Endothelial cell of umbilical vein (primary cell): ENCODE measurements at regions not wholly inside any gene's neighbourhood (a gene's known extent, or its start where the extent isn't known, plus 50 kb on each side); places are given as distances from the start of the nearest gene placed in this dataset.

Experiments
- BruUV-seq: library from RNA; stranded (reverse); fragments of 400-500 nt; replicated peaks from 2 replicates; lab custom pipeline; 2021; lab: Mats Ljungman, UMichigan
- CTCF ChIA-PET: fragments of 300-600, 350-600 bp; sonication (Branson Sonifier 250); formaldehyde crosslinking; loops from one replicate; lab custom pipeline; 2021; ENCODE audit warnings: antibody characterized with exemption, inconsistent platforms; lab: Charles Lee
- POLR2A ChIA-PET: fragments of 300-600, 350-600 bp; sonication (Branson Sonifier 250); formaldehyde crosslinking; loops from one replicate; lab custom pipeline; 2021; ENCODE audit warnings: antibody characterized with exemption, inconsistent platforms; lab: Charles Lee
- DNase-seq: peaks from one replicate; pipeline ENCODE4 v3.0.0-alpha.2; 2011; ENCODE audit warnings: low read depth, low spot score
- FAIRE-seq: peaks from 2 replicates; lab custom pipeline; 2011; peaks lifted over from hg19 to GRCh38; lab: Jason Lieb, UNC
- H2AFZ ChIP-seq: 2 replicates; pipeline ENCODE4 v1.6.0; 2012; ENCODE audit warnings: low read depth, low read length, control low read depth, inconsistent platforms
- H3K27ac ChIP-seq: 2 replicates; pipeline ENCODE4 v1.5.1; 2011; ENCODE audit warnings: low read depth, mild to moderate bottlenecking, control low read depth, low read length, moderate library complexity; ENCODE audit not compliant: insufficient read depth
- H3K27me3 ChIP-seq, 2 experiments: 2 replicates each; pipeline versions ENCODE4 v1.6.0 to v1.6.1; 2011; ENCODE audit warnings: low read length in 2 of 2, mixed read lengths in 1 of 2; ENCODE audit not compliant: control insufficient read depth in 2 of 2, insufficient read depth in 2 of 2
- H3K36me3 ChIP-seq, 2 experiments: 2 replicates in 1 of 2; 3 replicates in 1 of 2; pipeline ENCODE4 v1.5.1; 2011; ENCODE audit warnings: low read length in 2 of 2, mild to moderate bottlenecking in 1 of 2, moderate library complexity in 1 of 2; ENCODE audit not compliant: control insufficient read depth in 2 of 2, insufficient read depth in 2 of 2; ENCODE audit errors: extremely low read depth in 1 of 2
- H3K4me1 ChIP-seq: 3 replicates; pipeline ENCODE4 v1.5.1; 2011; ENCODE audit warnings: mild to moderate bottlenecking, low read length; ENCODE audit not compliant: control insufficient read depth, insufficient read depth; ENCODE audit errors: extremely low read depth
- H3K4me2 ChIP-seq: 2 replicates; pipeline ENCODE4 v1.6.1; 2011; ENCODE audit warnings: low read length, control low read depth, mixed read lengths; ENCODE audit not compliant: insufficient read depth
- H3K4me3 ChIP-seq, 3 experiments: fragments of 200-600 bp in 1 of 3; sonication (generic), shearing (Covaris generic) in 1 of 3; replicated peaks in 1 of 3; 2 replicates each; pipeline ENCODE4 v1.5.1; 2011 to 2016; ENCODE audit warnings: control low read depth in 3 of 3, low read length in 3 of 3, mild to moderate bottlenecking in 2 of 3, inconsistent platforms in 1 of 3, low read depth in 1 of 3, moderate library complexity in 1 of 3; ENCODE audit not compliant: insufficient read depth in 1 of 3
- H3K79me2 ChIP-seq: 2 replicates; pipeline ENCODE4 v1.6.0; 2012; ENCODE audit warnings: low read length, inconsistent platforms; ENCODE audit not compliant: control insufficient read depth, insufficient read depth
- H3K9ac ChIP-seq: replicated peaks from 2 replicates; pipeline ENCODE3; 2011; ENCODE audit warnings: low read length, control low read depth; ENCODE audit not compliant: insufficient read depth; ENCODE audit errors: extremely low read depth
- H3K9me1 ChIP-seq: replicated peaks from 3 replicates; pipeline ENCODE4 v1.6.0; 2011; ENCODE audit warnings: mild to moderate bottlenecking, low read length; ENCODE audit not compliant: control insufficient read depth, insufficient read depth; ENCODE audit errors: extremely low read depth
- H3K9me3 ChIP-seq: replicated peaks from 2 replicates; pipeline ENCODE4 v1.5.1; 2012; ENCODE audit warnings: low read length, inconsistent platforms; ENCODE audit not compliant: control insufficient read depth, insufficient read depth
- H4K20me1 ChIP-seq: replicated peaks from 2 replicates; pipeline ENCODE3; 2011; ENCODE audit warnings: mild to moderate bottlenecking, low read length; ENCODE audit not compliant: control insufficient read depth, insufficient read depth; ENCODE audit errors: extremely low read depth
- CTCF ChIP-seq, 2 donors: IDR thresholded peaks; 1 replicate in 1 of 2; 2 replicates in 1 of 2; pipeline ENCODE4 v1.5.1; 2011; ENCODE audit warnings: low read length in 2 of 2, mild to moderate bottlenecking in 2 of 2, moderate library complexity in 2 of 2, control low read depth in 1 of 2, inconsistent platforms in 1 of 2, low read depth in 1 of 2; ENCODE audit not compliant: insufficient read depth in 1 of 2; ENCODE audit errors: extremely low read depth in 1 of 2
- EZH2 ChIP-seq: IDR thresholded peaks from 2 replicates; pipeline ENCODE4 v1.6.1; 2012; ENCODE audit warnings: borderline replicate concordance, low read depth, mild to moderate bottlenecking, moderate library complexity, low read length, inconsistent platforms; ENCODE audit not compliant: severe bottlenecking
- FOS ChIP-seq: IDR thresholded peaks from 2 replicates; pipeline ENCODE4 v1.6.1; 2011; ENCODE audit warnings: mild to moderate bottlenecking, low read length, moderate library complexity, borderline replicate concordance; ENCODE audit not compliant: insufficient read depth
- GATA2 ChIP-seq: IDR thresholded peaks from 2 replicates; pipeline ENCODE4 v1.7.0; 2011; ENCODE audit warnings: low read depth, mild to moderate bottlenecking, moderate library complexity, mixed read lengths, low read length; ENCODE audit not compliant: insufficient read length, insufficient read depth
- JUN ChIP-seq: IDR thresholded peaks from 2 replicates; pipeline ENCODE4 v1.6.1; 2011; ENCODE audit warnings: borderline replicate concordance, low read depth; ENCODE audit not compliant: insufficient read length, insufficient read depth
- MAX ChIP-seq: IDR thresholded peaks from 2 replicates; pipeline ENCODE4 v1.6.1; 2011; ENCODE audit not compliant: insufficient read depth, insufficient read length
- MYC ChIP-seq: IDR thresholded peaks from one replicate; pipeline ENCODE4 v1.6.1; 2011; ENCODE audit warnings: mild to moderate bottlenecking, low read depth, low read length
- POLR2A ChIP-seq: IDR thresholded peaks from 2 replicates; pipeline ENCODE4 v1.6.1; 2012; ENCODE audit warnings: low read depth, mild to moderate bottlenecking, control low read depth, low read length
- POLR2AphosphoS5 ChIP-seq: IDR thresholded peaks from 2 replicates; pipeline ENCODE4 v1.6.1; 2012; ENCODE audit warnings: low read depth, mild to moderate bottlenecking, control low read depth, low read length, moderate library complexity; ENCODE audit not compliant: insufficient read depth
- dilution Hi-C: fragments of 300-500 bp; cut with MboI; formaldehyde crosslinking; loops from one replicate; pipeline ENCODE4 v1.15.0; 2019; ENCODE audit warnings: low sequenced_read_pairs; ENCODE audit not compliant: extremely low pct_ligation_motif_present
- intact Hi-C: fragments of 100-400 bp; cut with micrococcal nuclease; formaldehyde crosslinking; loops from one replicate; pipeline ENCODE4 v1.10.0; 2022

DNA sequence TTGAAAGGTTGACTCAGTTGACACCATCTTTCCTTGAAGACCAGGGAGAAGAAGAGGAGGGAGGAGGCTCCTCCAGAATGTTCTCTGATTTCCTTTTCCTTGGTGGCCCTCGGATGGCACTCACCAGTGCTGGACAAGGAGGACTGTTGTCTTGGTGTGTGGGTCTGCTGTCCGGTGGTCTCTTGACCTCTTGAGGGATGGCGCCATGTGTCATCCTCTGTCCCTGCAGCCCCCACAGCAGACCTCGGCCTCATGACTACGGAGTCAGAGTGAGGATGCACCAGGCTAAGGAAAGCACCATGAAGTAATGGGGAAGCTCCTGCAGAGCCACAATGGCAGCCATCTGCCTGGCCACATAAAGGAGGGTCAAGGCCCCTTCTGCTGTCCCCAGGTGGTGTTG is 475.0 kb downstream of the GLRX3 start:
- ChIA-PET POLR2A (no interaction called here), CTCF (no interaction called here)
- DNase-seq = no peak
- Histone ChIP-seq H3K9ac (no peak overlapping the region), H3K9me1 (no peaks in the 10 kb centered on the region), H3K4me3 (no peak overlapping the region), H3K27ac (no peak overlapping the region), H3K27me3 (no peaks in the 10 kb centered on the region), H3K36me3 (no peaks in the 10 kb centered on the region), H4K20me1 (no peaks in the 10 kb centered on the region), H2AFZ (no peak overlapping the region), H3K4me1 (no peaks in the 10 kb centered on the region), H3K79me2 (no peaks in the 10 kb centered on the region), H3K9me3 (no peaks in the 10 kb centered on the region), H3K4me2 (no peak overlapping the region)
- FAIRE-seq = no peak
- BruUV-seq = no TSS peak
- dilution Hi-C loops = no loop called here
- intact Hi-C loops = no loop called here
- TF ChIP-seq FOS = no peak
- no peak for TF ChIP-seq JUN
- TF ChIP-seq POLR2AphosphoS5 = no peak
- TF ChIP-seq MAX = no peak
- TF ChIP-seq GATA2 = no peak
- no peak for TF ChIP-seq MYC
- TF ChIP-seq CTCF (IDR thresholded peaks at IDR 0.05; ENCODE audit: extremely low read depth in 1 of 2, insufficient read depth in 1 of 2, low read depth in 1 of 2, low read length in 2 of 2) = no peak
- no peak for TF ChIP-seq POLR2A
- no peak for TF ChIP-seq EZH2
